IPS-NIHi11 (cell line): ENCODE measurements at regions not wholly inside any gene's neighbourhood (a gene's known extent, or its start where the extent isn't known, plus 50 kb on each side); places are given as distances from the start of the nearest gene placed in this dataset.
"Not testable (repeated sequence)": the region's sequence is repeated elsewhere in the genome, so short reads cannot be mapped to it uniquely, and the experiment has no call there.

Experiments used
- DNase-seq: peaks from one replicate; pipeline ENCODE4 v3.0.0; 2012; ENCODE audit warnings: mixed read lengths, low spot score

DNA sequence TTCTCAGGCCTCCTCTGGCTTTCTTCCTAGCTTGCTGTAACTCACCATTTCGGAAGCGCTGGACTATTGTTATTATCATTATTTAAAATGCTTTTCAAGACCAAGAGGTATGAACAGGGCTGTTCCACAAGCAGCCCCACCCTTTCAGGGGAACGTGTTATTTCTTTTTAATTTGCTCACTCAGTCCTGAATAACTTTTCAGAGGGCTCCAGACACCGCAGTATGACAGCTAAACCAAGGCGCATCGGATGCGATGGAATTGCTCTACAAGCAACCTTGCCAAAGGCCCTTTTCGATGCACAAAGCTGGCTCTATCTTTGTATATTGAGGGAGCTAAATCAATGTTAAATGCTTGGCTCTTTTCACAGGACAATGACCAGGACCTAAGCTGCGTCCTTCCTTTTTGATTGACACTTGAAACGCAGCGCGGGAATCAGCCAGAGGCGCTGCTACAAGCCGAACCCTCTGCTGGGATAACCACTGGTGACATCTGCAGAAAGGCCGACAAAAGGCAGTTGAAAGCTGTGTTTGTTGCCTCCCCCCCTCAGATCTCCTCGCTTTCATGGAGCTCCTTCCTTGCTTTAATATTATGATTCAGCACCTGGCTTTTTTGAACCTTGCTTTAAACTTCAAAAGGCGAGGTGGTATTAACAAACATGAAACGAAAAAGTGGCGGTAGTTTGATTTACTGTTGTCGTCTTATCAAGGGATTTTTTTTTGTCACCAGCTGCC is 204.7 kb upstream of the PROX1 start:
- no peak for DNase-seq

DNA sequence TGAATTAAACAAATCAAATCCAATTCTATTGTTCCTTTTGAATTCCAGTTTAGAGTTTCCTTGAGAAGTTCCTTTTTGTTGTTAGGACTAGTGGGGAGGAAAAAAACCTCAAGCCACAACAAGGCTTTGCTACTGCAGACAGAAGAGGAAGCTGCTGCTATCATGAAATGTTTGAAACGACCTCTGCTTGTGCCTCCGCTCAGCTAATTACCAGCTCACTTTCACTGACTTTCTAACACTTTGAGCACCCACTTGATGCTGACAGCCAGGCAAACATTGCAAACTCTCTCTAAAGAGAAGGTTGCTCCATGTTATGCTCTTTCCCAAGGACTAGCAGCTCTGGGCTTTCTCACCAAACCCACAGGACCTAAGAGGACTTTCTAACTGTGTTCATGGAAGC is 203.9 kb upstream of the PROX1 start:
- DNase-seq: no peak

DNA sequence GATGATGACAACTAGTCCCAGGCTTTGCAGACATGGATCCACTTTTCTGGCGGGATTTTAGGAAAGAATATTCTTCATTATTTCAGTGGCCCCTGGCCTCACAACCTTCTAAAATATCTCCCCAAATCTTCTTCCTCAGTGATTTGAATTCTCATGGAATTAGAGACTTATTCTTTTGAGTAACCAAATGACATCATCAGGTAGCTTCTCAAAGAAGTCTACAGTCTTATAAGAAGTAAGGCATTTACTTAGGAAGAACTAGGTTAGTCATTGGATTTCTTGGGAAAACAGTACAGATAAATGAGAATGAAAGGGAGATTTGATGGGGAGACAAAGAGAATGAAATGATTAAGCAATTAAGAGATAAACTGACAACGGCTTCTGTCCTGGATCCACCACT is 201.1 kb upstream of the PROX1 start:
- DNase-seq: no peak

DNA sequence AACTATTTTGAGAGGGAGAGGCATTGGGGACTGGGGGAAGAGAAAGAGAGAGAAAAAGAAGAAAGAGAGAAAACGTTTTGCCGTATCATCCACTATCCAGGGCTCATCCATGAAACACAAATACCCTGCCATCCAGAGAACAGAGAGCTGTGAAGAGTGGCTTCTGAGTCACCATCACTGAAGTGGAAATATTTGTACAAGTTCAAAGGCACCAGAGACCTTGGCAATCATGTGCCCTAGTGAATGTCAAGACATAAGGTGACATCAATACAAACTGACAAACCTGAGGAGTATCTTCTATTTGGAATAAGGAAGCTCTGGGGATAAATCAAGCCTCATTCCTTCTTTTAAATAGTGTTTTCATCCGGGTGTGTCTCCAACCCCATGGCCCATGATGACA is 197.2 kb upstream of the PROX1 start:
- DNase-seq: no peak

DNA sequence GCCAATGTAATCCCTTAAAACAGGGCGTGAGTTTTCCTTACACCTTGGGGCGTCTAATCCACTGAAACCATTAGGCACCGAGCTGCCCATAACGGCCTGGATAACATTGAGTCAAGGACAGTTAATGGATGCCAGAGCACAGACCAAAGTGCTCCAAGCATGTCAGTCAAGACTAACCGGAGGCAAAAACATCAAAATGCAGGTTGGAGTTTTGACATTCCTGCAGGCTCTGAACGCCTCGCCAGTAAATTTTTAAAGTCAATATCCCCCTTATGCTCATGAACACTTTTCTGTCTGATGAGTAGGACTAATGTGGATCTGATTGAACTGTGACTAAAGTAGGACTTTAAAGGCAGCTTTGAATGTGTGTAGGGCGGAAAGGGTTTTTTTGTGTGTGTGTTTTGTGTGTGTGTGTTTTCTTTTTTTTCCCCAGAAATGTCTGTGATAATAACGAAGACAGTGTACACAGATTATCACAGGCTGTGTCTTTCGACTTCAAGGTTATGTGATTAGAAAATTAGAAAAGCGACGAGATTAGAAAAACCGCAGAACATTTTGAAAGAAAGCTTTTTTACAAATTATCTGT is 194.2 kb upstream of the PROX1 start:
- DNase-seq: no peak

DNA sequence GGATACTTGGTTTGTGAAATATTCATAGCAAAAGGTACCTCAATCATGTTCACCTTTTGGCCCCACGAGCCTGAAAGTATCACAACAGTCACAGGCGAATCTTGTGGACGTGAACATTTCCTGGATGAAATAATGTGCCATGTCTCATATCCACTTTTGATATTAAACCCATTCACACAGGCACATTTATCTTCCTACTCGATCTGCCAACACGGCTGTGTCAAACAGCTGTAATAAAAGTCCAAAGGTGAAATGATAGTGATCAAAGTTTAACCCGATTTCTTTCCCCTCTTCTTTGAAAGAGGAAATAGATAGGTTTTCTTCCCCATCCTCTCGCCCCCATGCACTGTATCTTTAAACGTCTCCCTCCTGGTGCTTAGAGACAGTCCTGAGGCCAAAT is 191.2 kb upstream of the PROX1 start:
- no peak for DNase-seq

DNA sequence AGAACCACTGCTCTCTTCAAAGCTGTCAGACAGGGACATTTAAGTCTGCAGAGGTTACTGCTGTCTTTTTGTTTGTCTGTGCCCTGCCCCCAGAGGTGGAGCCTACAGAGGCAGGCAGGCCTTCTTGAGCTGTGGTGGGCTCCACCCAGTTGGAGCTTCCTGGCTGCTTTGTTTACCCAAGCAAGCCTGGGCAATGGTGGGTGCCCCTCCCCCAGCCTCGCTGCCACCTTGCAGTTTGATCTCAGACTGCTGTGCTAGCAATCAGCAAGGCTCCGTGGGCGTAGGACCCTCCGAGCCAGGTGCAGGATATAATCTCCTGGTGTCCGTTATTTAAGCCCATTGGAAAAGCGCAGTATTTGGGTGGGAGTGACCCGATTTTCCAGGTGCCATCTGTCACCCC is 179.5 kb upstream of the PROX1 start:
- DNase-seq: not testable (repeated sequence)

DNA sequence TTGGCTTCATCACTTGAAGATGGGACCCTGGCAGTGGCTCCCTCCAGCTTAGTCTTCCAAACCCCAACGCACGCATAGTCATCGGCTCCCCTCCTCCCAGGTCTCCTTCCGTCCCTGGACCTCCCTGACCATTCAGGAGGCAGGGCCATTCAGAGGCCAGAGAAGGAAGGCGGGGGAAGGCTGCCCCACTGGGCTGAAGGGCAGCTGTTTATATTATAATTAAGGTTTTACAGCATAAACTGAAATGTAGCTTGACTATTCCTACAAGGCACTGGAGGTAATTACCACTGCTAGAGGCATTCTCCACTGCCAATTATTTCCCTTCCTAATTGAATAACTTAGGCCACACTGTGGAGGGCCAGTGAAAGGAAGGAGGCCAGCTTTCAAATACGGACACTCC is 170.6 kb upstream of the PROX1 start:
- no peak for DNase-seq

DNA sequence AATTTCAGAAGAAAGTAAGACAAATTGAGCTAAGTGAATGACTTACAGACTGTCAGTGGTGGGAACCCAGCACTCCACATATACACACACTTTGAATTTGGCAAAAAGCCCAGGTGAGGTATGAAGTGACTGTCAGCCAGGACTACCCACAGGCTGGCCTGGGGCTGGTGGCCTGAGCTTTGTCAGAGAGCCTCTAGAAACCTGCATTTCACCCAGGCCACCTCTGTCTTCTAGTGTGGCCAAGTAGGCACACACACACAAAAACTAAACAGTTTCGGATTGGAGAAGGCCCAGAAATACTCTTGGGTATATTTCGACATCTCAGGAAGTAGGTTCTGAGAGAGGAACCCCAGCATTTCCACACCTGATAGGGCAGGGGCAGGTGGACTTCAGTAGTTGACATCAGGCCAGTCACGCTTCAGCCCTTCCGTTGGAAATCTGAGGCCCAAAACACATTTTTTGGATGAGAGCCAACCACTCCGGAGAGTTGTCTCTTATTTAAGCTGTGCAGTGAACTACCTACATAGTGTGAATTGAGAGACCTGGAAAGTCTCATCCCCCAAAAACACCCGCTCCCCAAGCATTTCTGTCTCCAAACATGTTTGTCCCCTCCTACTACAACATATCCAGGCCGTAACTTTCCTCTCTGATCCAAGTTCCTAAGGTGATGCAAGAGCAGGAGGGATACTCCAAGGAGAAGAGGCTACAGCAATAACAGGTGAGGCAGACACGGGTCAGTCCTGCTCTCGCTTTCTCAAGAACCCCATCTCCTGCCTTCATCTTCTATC is 167.2 kb upstream of the PROX1 start:
- DNase-seq: no peak

DNA sequence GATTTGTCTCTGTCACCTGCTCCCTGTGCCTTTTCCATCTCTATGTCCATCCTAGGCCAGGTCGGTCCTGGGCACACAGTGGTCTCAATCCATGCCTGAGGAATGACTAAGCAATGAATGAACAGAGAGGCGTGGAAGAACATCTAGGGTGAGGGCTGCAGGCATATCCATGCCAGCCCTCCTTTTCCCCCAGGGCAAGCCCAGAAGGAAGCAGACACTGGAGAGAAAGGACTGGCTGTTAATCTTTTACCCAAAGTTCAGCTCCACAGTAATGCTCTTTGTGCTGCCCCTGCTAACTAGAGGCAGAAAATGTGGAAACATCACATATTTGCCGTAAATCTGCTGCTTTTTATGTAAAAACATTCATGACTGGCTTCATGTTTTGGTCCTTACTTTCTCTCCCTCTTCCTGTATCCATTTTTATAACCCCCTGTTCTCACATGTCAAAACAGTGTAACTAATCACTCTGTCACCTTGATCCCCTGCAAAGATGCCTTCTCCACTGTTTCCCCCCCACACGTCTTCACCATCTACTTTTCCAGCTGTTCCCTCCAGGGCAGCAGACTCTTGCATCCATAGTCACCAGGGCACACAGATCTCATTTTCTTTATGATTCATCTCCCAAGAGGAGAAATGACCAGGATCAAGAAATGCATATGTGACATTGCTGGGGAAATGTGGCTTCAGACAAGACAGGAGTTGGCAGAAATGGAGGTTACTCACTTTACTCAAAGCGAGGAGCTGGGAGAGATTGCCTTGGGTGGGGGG is 166.4 kb upstream of the PROX1 start:
- no peak for DNase-seq

DNA sequence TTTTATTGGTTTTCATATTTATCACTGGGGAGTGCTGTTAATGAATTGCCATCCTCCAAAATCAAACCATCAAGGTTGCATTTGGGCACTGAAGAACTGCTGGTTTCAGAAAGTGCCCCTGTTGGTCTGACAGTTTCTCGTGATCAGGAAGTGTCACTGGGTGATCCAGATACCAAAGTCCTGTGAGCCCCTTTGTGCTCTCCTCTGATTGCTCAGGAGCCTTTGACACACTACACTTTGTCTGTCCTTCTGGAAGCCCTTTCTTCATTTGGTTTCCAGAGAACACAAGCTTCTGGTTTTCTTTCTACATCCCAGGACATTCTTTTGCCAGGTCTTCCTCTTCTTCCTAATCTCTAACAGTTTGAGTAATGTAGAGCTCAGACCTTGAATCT is 165.8 kb upstream of the PROX1 start:
- DNase-seq: no peak

DNA sequence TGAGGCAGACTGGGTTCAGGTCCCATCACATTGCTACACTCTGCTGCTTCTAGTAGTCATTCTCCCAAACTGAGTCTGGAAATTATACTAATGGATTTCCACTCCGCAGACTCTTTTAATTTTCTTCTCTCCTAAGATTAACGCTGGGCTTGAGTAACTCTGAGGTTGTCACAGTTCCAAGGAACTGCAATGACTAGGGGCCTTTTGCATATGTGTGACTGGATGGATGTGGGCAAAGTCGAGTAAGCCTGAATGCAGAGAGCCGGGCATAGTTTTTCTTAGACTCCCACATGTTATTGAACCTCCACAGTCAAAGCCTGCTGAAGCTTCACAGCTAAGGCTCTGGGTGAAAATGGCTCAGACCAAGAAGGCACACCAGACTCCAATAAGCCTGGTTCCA is 160.9 kb upstream of the PROX1 start:
- DNase-seq: no peak

DNA sequence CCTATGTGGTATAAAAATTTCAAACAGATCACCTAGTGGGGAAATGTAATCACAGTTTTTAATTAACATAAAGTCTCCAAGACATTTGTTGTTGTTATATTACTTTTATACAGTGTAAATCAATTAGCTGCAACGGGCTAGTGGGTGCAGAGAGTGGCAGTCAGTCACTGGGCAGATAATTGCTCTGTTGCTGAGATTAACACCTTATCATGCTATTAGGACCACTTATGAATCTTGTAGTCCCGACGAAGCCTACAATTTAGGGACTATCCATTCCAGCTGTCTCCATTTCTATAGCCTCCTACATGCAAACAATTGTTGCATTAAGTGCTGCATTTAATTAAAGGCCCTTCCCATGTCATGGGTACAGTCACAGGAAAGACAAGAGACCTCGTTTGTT is 158.9 kb upstream of the PROX1 start:
- DNase-seq: no peak

DNA sequence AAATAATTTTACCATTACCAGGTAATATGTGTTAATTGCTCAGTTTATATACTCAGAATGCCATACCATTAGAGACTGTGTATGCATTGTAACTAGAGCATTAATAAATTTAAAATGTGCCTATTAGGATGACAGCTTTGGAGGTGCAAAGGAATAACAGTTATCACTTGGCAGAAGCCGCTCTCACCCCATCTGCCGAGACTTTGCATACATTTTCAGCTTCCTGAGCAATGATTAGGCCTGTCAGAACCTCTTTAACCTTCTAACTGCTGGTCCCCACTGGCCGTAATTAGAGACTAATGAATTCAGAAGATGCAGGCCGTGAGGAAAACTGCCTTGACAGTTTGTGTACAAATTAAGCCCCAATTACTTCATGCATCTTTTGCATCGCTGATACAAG is 158.0 kb upstream of the PROX1 start:
- no peak for DNase-seq

DNA sequence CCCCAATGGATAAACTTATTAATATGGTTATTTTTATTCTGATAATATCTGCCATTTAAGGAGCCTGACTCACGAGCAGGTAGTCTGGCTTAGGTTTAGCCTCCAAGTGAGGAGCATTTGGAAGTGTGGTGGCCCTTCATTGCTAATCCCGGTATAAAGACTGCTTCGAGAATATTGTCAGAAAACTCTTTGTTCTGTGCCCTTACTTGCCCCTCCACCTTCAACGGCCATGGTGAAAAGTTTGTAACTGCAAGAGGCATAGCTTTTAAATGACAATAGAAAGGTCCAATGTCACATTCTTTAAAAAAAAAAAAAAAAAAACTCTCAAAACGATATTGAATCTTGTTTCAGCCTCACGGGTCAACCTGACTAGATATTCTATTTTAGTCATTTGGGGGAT is 157.4 kb upstream of the PROX1 start:
- DNase-seq: no peak

DNA sequence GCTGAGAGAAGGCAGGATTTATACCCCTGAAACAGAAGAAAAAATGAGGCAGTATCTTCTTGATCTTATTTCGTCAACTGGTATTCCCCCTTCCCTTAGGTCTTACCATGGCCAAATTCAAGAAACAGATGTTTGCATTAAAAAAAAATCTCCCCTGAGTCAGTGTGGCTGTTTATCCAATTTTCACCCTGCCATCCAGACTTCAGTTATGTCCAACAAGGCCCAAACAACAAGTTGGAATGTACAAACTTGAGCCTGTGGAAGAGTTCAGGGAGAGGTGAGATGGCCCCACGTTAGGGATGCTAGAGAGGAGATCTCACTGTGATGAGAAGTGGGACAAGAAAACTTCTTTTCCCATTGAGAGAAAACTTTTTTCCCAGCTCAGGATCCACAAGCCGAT is 147.2 kb upstream of the PROX1 start:
- DNase-seq: no peak

DNA sequence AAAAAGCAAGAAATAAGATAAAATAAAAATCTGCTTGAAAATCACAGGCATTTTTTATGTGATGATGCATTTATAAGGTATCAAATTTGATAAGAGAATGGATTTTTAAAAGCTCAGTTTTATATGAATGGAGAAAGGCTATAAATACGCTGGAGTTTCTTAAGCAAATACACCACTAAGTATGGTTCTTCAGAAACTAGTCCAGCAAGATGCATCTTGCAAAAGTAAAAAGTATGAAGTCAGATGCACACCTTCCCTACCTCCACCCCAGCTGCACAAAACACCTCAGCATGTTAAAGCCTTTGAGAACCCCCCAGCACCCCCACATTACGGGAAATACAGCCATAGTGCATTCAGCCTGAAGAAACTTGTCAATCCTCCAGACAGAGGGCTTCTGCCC is 143.1 kb upstream of the PROX1 start:
- no peak for DNase-seq

DNA sequence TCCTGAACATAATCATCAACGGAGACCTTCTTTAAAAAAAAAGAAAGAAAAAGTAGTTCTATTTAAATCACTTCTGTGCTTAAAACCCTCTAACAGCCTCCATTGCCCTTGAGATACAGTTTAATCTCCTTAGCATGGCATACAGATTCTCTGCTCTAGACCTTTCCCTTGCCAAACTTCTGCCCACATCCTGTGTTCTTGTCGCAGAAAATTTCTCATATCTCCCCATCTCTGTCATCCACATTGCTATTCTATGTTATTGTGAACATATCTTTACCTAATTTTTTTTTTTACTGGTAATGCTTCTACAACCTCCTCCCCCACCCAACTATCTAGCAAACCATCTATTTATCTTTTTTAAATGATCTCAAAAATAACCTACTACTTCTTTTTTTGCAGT is 135.7 kb upstream of the PROX1 start:
- DNase-seq: no peak

DNA sequence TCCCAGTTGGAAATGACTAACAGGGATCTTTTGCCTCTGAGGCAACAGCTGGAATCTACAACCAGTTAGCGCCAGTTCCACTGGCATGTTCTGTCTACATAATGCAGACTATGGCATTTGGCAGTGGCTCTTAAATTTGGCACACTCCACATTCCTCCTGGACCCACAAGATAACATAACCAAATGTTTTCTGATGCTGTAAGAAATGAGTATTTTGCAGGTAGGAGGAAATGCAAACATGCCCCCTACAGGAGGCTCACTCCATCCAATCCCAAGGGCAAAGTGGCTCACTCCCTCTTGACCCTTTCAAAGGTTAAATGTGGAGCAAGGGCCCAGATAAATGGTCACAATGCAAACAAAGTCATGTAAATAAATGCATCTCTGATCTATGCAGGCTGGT is 129.2 kb upstream of the PROX1 start:
- no peak for DNase-seq

DNA sequence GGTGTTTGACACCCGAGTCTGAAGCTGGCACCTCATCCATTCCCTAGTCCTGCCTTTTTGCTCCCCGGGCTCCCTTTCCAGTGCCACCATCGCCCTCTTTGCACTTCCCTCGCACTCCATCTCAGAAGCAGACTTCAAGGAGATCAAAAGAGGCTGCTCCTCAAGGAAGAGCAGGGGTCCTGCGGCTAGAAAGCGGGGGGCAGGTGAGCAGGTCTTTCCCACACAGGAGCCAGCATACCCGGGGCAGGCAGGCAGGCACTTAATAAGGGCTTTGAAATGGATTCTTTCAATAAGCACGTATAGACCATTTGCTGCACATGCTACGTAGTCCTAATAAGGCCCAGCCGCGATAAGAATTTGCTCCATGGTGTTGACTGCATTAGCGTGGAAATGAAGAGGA is 125.9 kb upstream of the PROX1 start:
- no peak for DNase-seq

DNA sequence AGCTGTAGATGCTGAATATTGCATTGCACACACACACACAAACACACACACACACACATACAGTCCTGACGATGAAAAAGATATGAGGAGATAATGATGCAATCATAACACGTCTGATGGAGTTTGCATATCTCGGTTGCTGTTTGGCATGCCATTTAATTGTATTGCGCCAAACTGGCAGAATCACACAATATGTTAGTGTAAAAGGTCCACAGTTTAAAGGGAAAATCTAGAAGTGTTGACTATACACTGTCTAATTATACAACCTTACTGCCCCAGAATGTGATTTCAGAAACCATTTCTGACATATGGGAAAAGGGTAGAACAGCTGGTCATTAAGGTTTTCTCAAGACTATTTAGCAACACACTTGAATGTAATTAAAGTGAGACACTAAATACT is 123.7 kb upstream of the PROX1 start:
- DNase-seq: no peak

DNA sequence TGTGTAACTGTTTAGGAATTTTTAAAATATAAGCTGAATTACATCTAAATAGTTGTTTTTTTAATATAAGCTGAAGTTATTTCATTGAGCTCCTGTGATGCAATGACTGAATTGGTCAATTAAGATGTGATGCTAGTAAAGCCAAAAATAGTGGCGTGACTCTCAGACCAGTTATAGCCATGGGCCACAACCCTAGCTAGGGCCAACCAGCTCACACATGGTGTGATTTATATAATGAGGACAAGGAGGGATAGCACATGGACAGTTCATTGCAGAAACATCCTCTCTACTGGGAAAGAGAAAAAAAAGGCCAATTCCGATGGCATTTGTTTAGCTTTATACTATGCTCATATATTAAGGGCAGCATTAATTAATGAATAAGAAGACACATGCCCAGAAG is 119.3 kb upstream of the PROX1 start:
- DNase-seq: no peak

DNA sequence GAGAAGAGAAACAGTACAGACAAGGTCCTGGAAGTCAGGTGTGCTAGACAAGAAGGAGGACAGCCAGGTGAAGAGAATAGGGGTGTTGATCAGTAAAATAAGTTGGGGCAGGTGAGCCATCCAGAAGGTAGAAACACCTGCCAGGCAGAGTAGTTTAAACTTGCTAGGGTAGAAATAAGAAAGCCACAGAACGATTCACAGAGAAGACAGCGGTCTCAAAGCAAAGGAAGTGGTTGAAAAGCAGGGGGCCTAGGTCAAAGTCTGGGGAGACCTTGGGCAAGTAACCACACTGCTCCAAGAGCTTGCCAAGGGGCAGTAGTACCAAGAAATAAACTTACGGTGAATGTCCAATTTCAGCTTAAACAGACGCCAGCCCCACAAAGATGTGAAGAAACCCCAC is 116.6 kb upstream of the PROX1 start:
- no peak for DNase-seq
